ENCODE measurements at regions not wholly inside any gene's neighbourhood (a gene's known extent, or its start where the extent isn't known, plus 50 kb on each side); places are given as distances from the start of the nearest gene placed in this dataset.
A peak's percentile ranks its signal among the peaks of the same experiment; 100 is the strongest.

DNA sequence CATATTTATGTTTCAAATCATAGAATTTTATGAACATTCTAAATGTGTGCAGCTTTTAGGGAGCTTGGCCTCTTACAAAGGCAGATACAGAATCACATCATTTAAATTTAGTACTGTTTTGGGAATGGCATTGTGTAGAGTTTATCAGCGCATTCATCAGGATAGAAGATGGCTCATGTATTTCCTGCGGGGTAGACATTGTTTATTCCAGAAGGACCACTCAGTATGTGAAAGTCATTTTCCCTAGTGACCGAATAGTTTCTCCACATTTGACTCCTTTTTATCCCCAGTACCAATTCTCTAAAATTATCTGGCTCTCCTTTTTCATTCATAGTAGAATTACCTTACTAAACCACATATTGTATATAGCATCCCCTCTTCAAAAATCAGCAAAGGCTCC lies 981.9 kb upstream of the ADGRL4 start:
- no peak for TF ChIP-seq CTCF (IDR thresholded peaks at IDR 0.05)
- Histone ChIP-seq H3K9me3 (no peaks in the 10 kb centered on the region), H3K36me3 (no peaks in the 10 kb centered on the region), H3K4me1 (no peaks in the 10 kb centered on the region), H3K4me3 (no peak overlapping the region), H3K27me3 (no peaks in the 10 kb centered on the region), H3K27ac (no peak overlapping the region)
- intact Hi-C loops (cut with DNase I; ENCODE audit: low total_unique reads) = no loop called here
- DNase-seq = no peak

DNA sequence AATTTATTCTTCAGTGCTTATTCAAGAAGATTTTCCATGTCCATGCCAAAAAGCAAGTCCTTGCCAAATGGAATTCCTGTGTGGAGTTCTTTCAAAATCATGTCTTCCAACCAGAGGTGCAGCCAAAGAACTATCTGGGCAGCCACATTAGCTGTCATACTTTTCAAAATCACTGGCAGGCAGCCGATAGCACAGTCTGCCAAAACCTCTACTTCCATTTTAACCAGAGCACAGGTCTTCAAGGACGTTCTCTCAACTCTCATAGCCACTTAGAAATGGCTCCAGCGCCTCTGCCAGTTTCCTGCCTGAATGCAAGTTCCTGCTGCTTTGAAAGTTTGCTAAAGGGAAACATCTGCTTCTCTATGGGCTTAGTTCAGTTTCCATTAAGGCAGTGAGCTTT lies 975.7 kb upstream of the ADGRL4 start:
- Histone ChIP-seq H3K27ac (peak overlapping the region in 1 of 2 donors; percentile 24), H3K27me3 (no peaks in the 10 kb centered on the region), H3K36me3 (no peaks in the 10 kb centered on the region), H3K4me1 (peaks cover 0 to 13% (median 7%) of the 10 kb centered on the region in 4 donors), H3K4me3 (no peak overlapping the region), H3K9me3 (no peaks in the 10 kb centered on the region)
- intact Hi-C loops (cut with DNase I; ENCODE audit: low total_unique reads) = no loop called here
- peak; percentile 48 to 67 for DNase-seq
- no peak for TF ChIP-seq CTCF (IDR thresholded peaks at IDR 0.05)

GRCh38 chr1:79981481-79981880 lies 975.0 kb upstream of the ADGRL4 start:
- H3K9me3 ChIP-seq = no peaks in the 10 kb centered on the region
- no peak for TF ChIP-seq CTCF (IDR thresholded peaks at IDR 0.05)
- H3K27ac ChIP-seq = peak overlapping the region in 1 of 2 donors; percentile 24
- no peaks in the 10 kb centered on the region for H3K36me3 ChIP-seq
- H3K4me3 ChIP-seq = no peak overlapping the region
- DNase-seq = no peak
- intact Hi-C loops (cut with DNase I; ENCODE audit: low total_unique reads) = no loop called here
- no peaks in the 10 kb centered on the region for H3K27me3 ChIP-seq
- peaks cover 0 to 13% (median 7%) of the 10 kb centered on the region in 4 donors for H3K4me1 ChIP-seq

GRCh38 chr1:79979346-79979745 lies 972.8 kb upstream of the ADGRL4 start:
- Histone ChIP-seq H3K9me3 (no peaks in the 10 kb centered on the region), H3K4me1 (peaks cover 0 to 13% (median 7%) of the 10 kb centered on the region in 4 donors), H3K27me3 (no peaks in the 10 kb centered on the region), H3K4me3 (no peak overlapping the region), H3K36me3 (no peaks in the 10 kb centered on the region), H3K27ac (no peak overlapping the region)
- DNase-seq = no peak
- intact Hi-C loops (cut with DNase I; ENCODE audit: low total_unique reads) = no loop called here
- no peak for TF ChIP-seq CTCF (IDR thresholded peaks at IDR 0.05)

- no peak for TF ChIP-seq CTCF (IDR thresholded peaks at IDR 0.05)
- Histone ChIP-seq H3K27me3 (no peaks in the 10 kb centered on the region), H3K4me1 (no peaks in the 10 kb centered on the region), H3K4me3 (no peak overlapping the region), H3K36me3 (no peaks in the 10 kb centered on the region), H3K9me3 (no peaks in the 10 kb centered on the region), H3K27ac (no peak overlapping the region)
- intact Hi-C loops (cut with DNase I; ENCODE audit: low total_unique reads) = no loop called here
- DNase-seq = no peak
These were observed 969.8 kb upstream of the ADGRL4 start for GRCh38 chr1:79976287-79976686.

- no peak for TF ChIP-seq CTCF (IDR thresholded peaks at IDR 0.05)
- no peak for DNase-seq
- H3K4me1 ChIP-seq = no peaks in the 10 kb centered on the region
- H3K4me3 ChIP-seq = no peak overlapping the region
- no peaks in the 10 kb centered on the region for H3K27me3 ChIP-seq
- no peaks in the 10 kb centered on the region for H3K36me3 ChIP-seq
- H3K27ac ChIP-seq = no peak overlapping the region
- intact Hi-C loops (cut with DNase I; ENCODE audit: low total_unique reads) = no loop called here
- no peaks in the 10 kb centered on the region for H3K9me3 ChIP-seq
These were observed 968.1 kb upstream of the ADGRL4 start for GRCh38 chr1:79974659-79975058.

All from tibial artery (tissue), 4 donors.